ENCODE measurements at regions not wholly inside any gene's neighbourhood (a gene's known extent, or its start where the extent isn't known, plus 50 kb on each side); places are given as distances from the start of the nearest gene placed in this dataset.

DNA sequence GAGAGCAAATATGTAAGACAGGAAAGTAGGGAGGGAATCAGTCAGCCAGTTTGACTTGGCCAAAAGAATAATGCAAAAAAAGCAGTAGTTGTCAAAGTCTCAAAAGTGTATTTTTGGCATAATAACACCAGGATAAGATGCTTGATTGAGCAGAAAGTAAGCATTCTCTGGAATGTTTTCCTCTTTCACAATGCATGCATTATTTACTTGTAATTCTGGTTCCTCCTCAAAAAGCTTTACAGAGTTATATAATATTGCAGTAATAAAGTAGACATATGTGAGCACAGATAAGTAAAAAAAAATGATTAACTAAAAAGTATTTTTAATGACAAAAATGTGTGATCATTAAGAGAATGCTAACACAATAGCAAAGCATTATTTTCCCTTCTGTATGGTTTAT, 285.9 kb upstream of the BCHE start:
- DNase-seq (no peak), ATAC-seq (no peak)
- TF ChIP-seq CTCF (IDR thresholded peaks at IDR 0.05): no peak
- H3K27me3 ChIP-seq: no peaks in the 10 kb centered on the region
- no peak overlapping the region for H3K4me3 ChIP-seq
- no peaks in the 10 kb centered on the region for H3K36me3 ChIP-seq
- peaks cover 0 to 11% (median 0%) of the 10 kb centered on the region in 11 donors for H3K9me3 ChIP-seq
- H3K27ac ChIP-seq: no peak overlapping the region
- no peaks in the 10 kb centered on the region for H3K4me1 ChIP-seq
- intact Hi-C loops (cut with DNase I): no loop called here

DNA sequence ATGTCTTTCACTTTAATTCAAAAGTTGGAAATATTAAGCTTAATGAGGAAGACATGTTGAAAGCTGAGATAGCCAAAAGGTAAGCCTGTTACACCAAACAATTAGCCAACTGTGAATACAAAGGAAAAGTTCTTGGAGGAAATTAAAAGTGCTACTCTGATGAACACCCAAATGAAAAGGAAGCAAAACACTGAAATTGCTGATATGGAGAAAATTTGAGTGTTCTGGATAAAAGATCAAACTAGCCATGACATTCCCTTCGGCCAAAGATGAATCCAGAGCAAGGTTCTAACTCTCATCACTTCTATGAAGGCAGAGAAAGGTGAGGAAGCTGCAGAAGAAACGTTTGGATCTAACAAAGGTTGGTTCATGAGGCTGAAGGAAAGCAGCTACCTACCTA, 280.8 kb upstream of the BCHE start:
- ATAC-seq: no peak
- H3K36me3 ChIP-seq: no peaks in the 10 kb centered on the region
- H3K4me3 ChIP-seq: no peak overlapping the region
- H3K27me3 ChIP-seq: no peaks in the 10 kb centered on the region
- no peaks in the 10 kb centered on the region for H3K4me1 ChIP-seq
- intact Hi-C loops (cut with DNase I): no loop called here
- WGBS, 2 donors: 36 to 43% methylated on average over 2 of the region's 2 CpGs
- no peak overlapping the region for H3K27ac ChIP-seq
- no peak for TF ChIP-seq CTCF (IDR thresholded peaks at IDR 0.05)
- H3K9me3 ChIP-seq: peaks cover 0 to 12% (median 0%) of the 10 kb centered on the region in 11 donors
- no peak for DNase-seq

DNA sequence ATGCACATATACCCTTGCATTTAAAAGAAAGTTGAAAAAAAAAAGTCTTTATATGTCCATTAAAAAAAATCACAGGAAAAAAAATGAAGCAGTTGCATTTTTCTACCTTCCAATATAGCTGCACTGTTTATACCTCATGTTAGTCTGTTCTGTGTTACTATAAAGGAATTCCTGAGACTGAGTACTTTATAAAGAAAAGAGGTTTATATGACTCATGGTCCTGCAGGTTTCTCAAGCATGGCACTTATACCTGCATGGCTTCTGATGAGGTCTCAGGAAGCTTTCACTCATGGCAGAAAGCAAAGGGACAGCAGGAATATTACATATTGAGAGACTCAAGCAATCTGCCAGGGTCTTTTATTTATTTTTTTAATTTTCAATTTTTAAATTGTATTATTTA, 277.2 kb upstream of the BCHE start:
- no peak overlapping the region for H3K27ac ChIP-seq
- H3K9me3 ChIP-seq: peaks cover 0 to 12% (median 0%) of the 10 kb centered on the region in 11 donors
- no peak for TF ChIP-seq CTCF (IDR thresholded peaks at IDR 0.05)
- H3K4me3 ChIP-seq: no peak overlapping the region
- ATAC-seq (no peak), DNase-seq (no peak)
- H3K4me1 ChIP-seq: no peaks in the 10 kb centered on the region
- intact Hi-C loops (cut with DNase I): no loop called here
- no peaks in the 10 kb centered on the region for H3K27me3 ChIP-seq
- H3K36me3 ChIP-seq: no peaks in the 10 kb centered on the region

GRCh38 chr3:166111562-166111961, 274.3 kb upstream of the BCHE start:
- H3K27me3 ChIP-seq: no peaks in the 10 kb centered on the region
- ATAC-seq: no peak
- no peak overlapping the region for H3K27ac ChIP-seq
- H3K9me3 ChIP-seq: peaks cover 0 to 6% (median 0%) of the 10 kb centered on the region in 11 donors
- no peak for DNase-seq
- no peaks in the 10 kb centered on the region for H3K36me3 ChIP-seq
- H3K4me3 ChIP-seq: no peak overlapping the region
- intact Hi-C loops (cut with DNase I): no loop called here
- H3K4me1 ChIP-seq: no peaks in the 10 kb centered on the region
- no peak for TF ChIP-seq CTCF (IDR thresholded peaks at IDR 0.05)
- WGBS, 2 donors: 85 to 87% methylated on average over 2 of the region's 2 CpGs

DNA sequence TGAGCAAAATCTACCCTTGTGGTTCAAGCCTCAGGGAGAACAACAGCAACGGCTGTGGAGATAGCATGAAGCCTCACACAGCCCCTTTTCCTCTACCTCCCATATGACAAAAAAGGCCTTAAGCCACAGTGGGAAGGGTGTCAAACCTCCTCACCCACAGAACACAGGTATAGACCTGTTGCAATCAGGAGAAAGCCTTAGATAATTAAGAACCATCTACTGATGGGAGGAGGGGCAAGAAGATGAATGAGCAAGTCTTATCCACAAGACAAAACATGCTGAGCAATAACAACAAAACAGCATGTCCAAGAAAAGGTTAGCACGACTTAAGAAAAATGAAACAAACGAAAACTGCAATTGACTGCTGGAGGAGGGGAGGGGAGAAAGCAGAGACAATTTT, 272.9 kb upstream of the BCHE start:
- H3K27ac ChIP-seq: no peak overlapping the region
- intact Hi-C loops (cut with DNase I): no loop called here
- WGBS, 2 donors: 63 to 74% methylated on average over 3 of the region's 3 CpGs

More for the DNA sequence above, 272.9 kb upstream of the BCHE start:
- H3K27me3 ChIP-seq: no peaks in the 10 kb centered on the region
- ATAC-seq: no peak
- no peak for DNase-seq
- no peak for TF ChIP-seq CTCF (IDR thresholded peaks at IDR 0.05)
- no peaks in the 10 kb centered on the region for H3K36me3 ChIP-seq
- H3K9me3 ChIP-seq: peaks cover 0 to 6% (median 0%) of the 10 kb centered on the region in 11 donors
- no peaks in the 10 kb centered on the region for H3K4me1 ChIP-seq
- no peak overlapping the region for H3K4me3 ChIP-seq
